HCT116 (cell line): ENCODE measurements at regions not wholly inside any gene's neighbourhood (a gene's known extent, or its start where the extent isn't known, plus 50 kb on each side); places are given as distances from the start of the nearest gene placed in this dataset.

Source experiments
- ATAC-seq: fragments of 200-7000 bp; cut with Tn5 transposase; 2 replicates; pipeline ENCODE4 v1.9.1; 2020; ENCODE audit warnings: mild to moderate bottlenecking, moderate library complexity
- BruUV-seq: library from RNA; stranded (reverse); fragments of 400-500 nt; replicated peaks from 2 replicates; lab custom pipeline; 2021; lab: Mats Ljungman, UMichigan
- CTCF ChIA-PET: fragments of 300-600 bp; sonication (Branson Sonifier 250); formaldehyde crosslinking; loops from one replicate; lab custom pipeline; 2021; ENCODE audit warnings: antibody characterized with exemption; lab: Charles Lee
- POLR2A ChIA-PET: fragments of 300-600, 350-600 bp; sonication (Branson Sonifier 250); formaldehyde crosslinking; loops from one replicate; lab custom pipeline; 2021; ENCODE audit warnings: antibody characterized with exemption; lab: Charles Lee
- RAD21 ChIA-PET, 2 experiments: fragments of 300-600 bp; sonication (Branson Sonifier 250); formaldehyde crosslinking; loops; one replicate each; lab custom pipeline; 2023; ENCODE audit warnings: low total read pairs in 2 of 2; ENCODE audit not compliant: uncharacterized antibody in 2 of 2, unreplicated experiment in 2 of 2, low non-redundant PET in 1 of 2; lab: Charles Lee
- DNase-seq: peaks from one replicate; pipeline ENCODE4 v3.0.0-alpha.2; 2010; ENCODE audit warnings: low read depth, low spot score
- H2AFZ ChIP-seq: fragments of 200-600 bp; shearing (Covaris generic), sonication (generic); 2 replicates; pipeline ENCODE4 v1.6.1; 2017; ENCODE audit warnings: low read depth, mixed run types, mixed read lengths, antibody characterized with exemption, low read length; ENCODE audit not compliant: poor library complexity, severe bottlenecking
- H3K27ac ChIP-seq: 2 replicates; pipeline ENCODE4 v1.5.1; 2012; ENCODE audit warnings: low read depth, low read length
- H3K27me3 ChIP-seq: fragments of 200-600 bp; sonication (generic); 2 replicates; pipeline ENCODE4 v1.6.1; 2016; ENCODE audit warnings: mixed run types, low read length, mixed read lengths; ENCODE audit not compliant: insufficient read depth
- H3K36me3 ChIP-seq, 2 experiments: fragments of 200-500 bp in 1 of 2; fragments of 200-600 bp in 1 of 2; sonication (Bioruptor generic) in 1 of 2; sonication (generic) in 1 of 2; 2 replicates each; pipeline versions ENCODE4 v1.5.1 to v1.6.1; 2014 to 2016; ENCODE audit warnings: low read length in 2 of 2, inconsistent platforms in 1 of 2, mixed read lengths in 1 of 2, mixed run types in 1 of 2; ENCODE audit not compliant: insufficient read depth in 2 of 2, control insufficient read depth in 1 of 2
- H3K4me1 ChIP-seq, 2 experiments: fragments of 200-600 bp in 1 of 2; sonication (generic) in 1 of 2; 2 replicates each; pipeline versions ENCODE4 v1.5.1 to v1.6.1; 2012 to 2017; ENCODE audit warnings: low read length in 2 of 2, inconsistent platforms in 1 of 2, mild to moderate bottlenecking in 1 of 2, mixed read lengths in 1 of 2, mixed run types in 1 of 2, moderate library complexity in 1 of 2; ENCODE audit not compliant: insufficient read depth in 2 of 2, control insufficient read depth in 1 of 2
- H3K4me2 ChIP-seq: fragments of 200-600 bp; sonication (generic); 2 replicates; pipeline ENCODE4 v1.6.1; 2017; ENCODE audit warnings: mixed run types, low read length, mixed read lengths
- H3K4me3 ChIP-seq, 2 experiments: fragments of 200-600 bp in 1 of 2; sonication (generic) in 1 of 2; replicated peaks in 1 of 2; 2 replicates each; pipeline ENCODE4 v1.5.1; 2011 to 2016; ENCODE audit warnings: low read length in 2 of 2, control low read depth in 1 of 2, low read depth in 1 of 2, mild to moderate bottlenecking in 1 of 2, mixed read lengths in 1 of 2, mixed run types in 1 of 2
- H3K79me2 ChIP-seq: fragments of 200-600 bp; sonication (generic); 2 replicates; pipeline ENCODE4 v1.6.1; 2017; ENCODE audit warnings: mild to moderate bottlenecking, mixed run types, low read length, moderate library complexity, mixed read lengths; ENCODE audit not compliant: insufficient read depth
- H3K9ac ChIP-seq: fragments of 200-600 bp; sonication (generic); 2 replicates; pipeline ENCODE4 v1.6.1; 2016; ENCODE audit warnings: low read length, mixed read lengths
- H3K9me2 ChIP-seq: fragments of 200-600 bp; sonication (generic), shearing (Covaris generic); 2 replicates; pipeline ENCODE4 v1.6.1; 2017; ENCODE audit warnings: mixed run types, mild to moderate bottlenecking, moderate library complexity; ENCODE audit not compliant: insufficient read depth
- H3K9me3 ChIP-seq, 2 experiments: fragments of 200-500 bp in 1 of 2; fragments of 200-600 bp in 1 of 2; sonication (Bioruptor generic) in 1 of 2; sonication (generic) in 1 of 2; 2 replicates each; pipeline ENCODE4 v1.6.1; 2014 to 2017; ENCODE audit warnings: low read length in 2 of 2, mixed read lengths in 2 of 2, inconsistent platforms in 1 of 2, low read depth in 1 of 2, mild to moderate bottlenecking in 1 of 2, mixed run types in 1 of 2, moderate library complexity in 1 of 2; ENCODE audit not compliant: control insufficient read depth in 1 of 2, insufficient read depth in 1 of 2
- H4K20me1 ChIP-seq: fragments of 200-600 bp; sonication (generic), shearing (Covaris generic); 2 replicates; pipeline ENCODE4 v1.6.1; 2017; ENCODE audit warnings: mixed run types, mild to moderate bottlenecking, moderate library complexity; ENCODE audit not compliant: insufficient read depth
- CBX3 ChIP-seq: IDR thresholded peaks from 2 replicates; pipeline ENCODE4 v1.6.1; 2012; ENCODE audit warnings: low read depth
- CEBPB ChIP-seq: IDR thresholded peaks from 2 replicates; pipeline ENCODE4 v1.6.1; 2012; ENCODE audit warnings: low read depth
- ELF1 ChIP-seq: IDR thresholded peaks from 2 replicates; pipeline ENCODE4 v1.6.1; 2012; ENCODE audit warnings: low read depth, borderline replicate concordance
- EZH2 ChIP-seq: fragments of 200-600 bp; sonication (generic); IDR thresholded peaks from 2 replicates; pipeline ENCODE4 v1.6.1; 2017; ENCODE audit warnings: antibody characterized with exemption, mixed run types
- EZH2phosphoT487 ChIP-seq: fragments of 200-600 bp; IDR thresholded peaks from 2 replicates; pipeline ENCODE4 v1.6.1; 2018; ENCODE audit warnings: antibody characterized with exemption, borderline replicate concordance
- FOSL1 ChIP-seq: IDR thresholded peaks from 2 replicates; pipeline ENCODE4 v1.6.1; 2012; ENCODE audit warnings: low read depth
- JUND ChIP-seq: IDR thresholded peaks from 2 replicates; pipeline ENCODE4 v1.6.1; 2012
- POLR2A ChIP-seq: IDR thresholded peaks from 2 replicates; pipeline ENCODE4 v1.7.0; 2011; ENCODE audit warnings: borderline replicate concordance; ENCODE audit not compliant: insufficient read depth, insufficient read length; ENCODE audit errors: extremely low read depth
- POLR2AphosphoS5 ChIP-seq: IDR thresholded peaks from 2 replicates; pipeline ENCODE4 v1.6.1; 2011; ENCODE audit warnings: mild to moderate bottlenecking, low read depth, low read length, moderate library complexity
- RAD21 ChIP-seq: IDR thresholded peaks from 2 replicates; pipeline ENCODE4 v1.6.1; 2012; ENCODE audit warnings: low read depth, mild to moderate bottlenecking
- SIN3A ChIP-seq: IDR thresholded peaks from 2 replicates; pipeline ENCODE4 v1.6.1; 2012; ENCODE audit warnings: low read depth
- SP1 ChIP-seq: IDR thresholded peaks from 2 replicates; pipeline ENCODE4 v1.6.1; 2012; ENCODE audit warnings: low read depth
- SRF ChIP-seq: IDR thresholded peaks from 2 replicates; pipeline ENCODE4 v1.6.1; 2012; ENCODE audit warnings: low read depth
- YY1 ChIP-seq: IDR thresholded peaks from 2 replicates; pipeline ENCODE4 v1.6.1; 2011; ENCODE audit warnings: low read length, low read depth, moderate library complexity, mild to moderate bottlenecking; ENCODE audit not compliant: insufficient replicate concordance; ENCODE audit errors: extremely low read depth
- ZFX ChIP-seq: fragments of 450-650 bp; IDR thresholded peaks from 2 replicates; pipeline ENCODE4 v1.6.1; 2017
- ZNF274 ChIP-seq: fragments of 200-500 bp; sonication (Bioruptor generic); IDR thresholded peaks from 2 replicates; pipeline ENCODE4 v1.6.1; 2014; ENCODE audit warnings: mild to moderate bottlenecking, low read depth, low read length, inconsistent platforms
- intact Hi-C: fragments of 100-400 bp; cut with micrococcal nuclease; formaldehyde crosslinking; loops from 2 replicates; pipeline ENCODE4 v1.10.0; 2022
- TF ChIP-seq, protein P1 (sequence below): IDR thresholded peaks from 2 replicates; pipeline ENCODE4 v1.6.1; 2012
- TF ChIP-seq, protein P2 (sequence below): IDR thresholded peaks from 2 replicates; pipeline ENCODE4 v1.6.1; 2012
- TF ChIP-seq, protein P3 (sequence below): IDR thresholded peaks from 2 replicates; pipeline ENCODE4 v1.6.1; 2011; ENCODE audit warnings: mild to moderate bottlenecking, low read length, moderate library complexity; ENCODE audit not compliant: insufficient replicate concordance; ENCODE audit errors: extremely low read depth

DNA sequence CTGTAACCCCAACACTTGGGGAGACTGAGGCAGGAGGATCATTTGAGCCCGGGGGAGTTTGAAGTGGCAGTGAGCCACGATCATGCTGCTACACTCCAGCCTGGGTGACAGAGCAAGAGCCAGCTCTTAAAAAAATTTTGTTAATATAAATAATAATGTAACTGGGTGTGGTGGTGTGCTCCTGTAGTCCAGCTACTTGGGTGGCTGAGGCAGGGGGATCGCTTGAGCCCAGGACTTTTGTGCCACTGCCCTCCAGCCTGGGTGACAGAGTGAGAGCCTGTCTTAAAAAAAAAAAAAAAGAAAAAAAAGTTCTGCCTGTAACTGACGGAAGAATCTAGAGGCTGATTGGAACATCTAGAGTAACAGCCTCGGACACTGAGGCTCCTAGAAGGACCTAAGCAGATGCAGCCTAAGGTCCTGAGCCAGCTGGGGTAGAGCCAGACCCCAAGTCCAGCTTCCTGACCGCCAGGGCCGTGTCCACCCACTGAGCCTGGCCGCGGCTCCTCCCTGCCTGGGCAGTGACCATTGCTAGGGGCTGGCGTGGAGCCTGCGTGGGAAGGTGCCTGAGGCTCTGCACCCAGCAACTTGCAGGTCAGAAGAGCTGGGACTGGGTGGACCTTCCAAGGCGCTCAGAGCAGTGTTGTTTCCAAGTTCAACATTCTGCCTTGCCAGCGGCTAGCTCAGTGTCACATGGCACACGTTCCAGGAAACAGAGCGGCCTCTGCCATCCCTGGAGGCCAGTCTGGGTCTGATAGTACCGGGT is 209.4 kb upstream of the CIBAR2 start:
- no TSS peak for BruUV-seq
- no peaks in the 10 kb centered on the region for H3K36me3 ChIP-seq
- H3K9me2 ChIP-seq, result no peaks in the 10 kb centered on the region
- no peak overlapping the region for H2AFZ ChIP-seq
- CTCF ChIA-PET, result interaction anchor here (0.9 to 1.5 kb wide), 4 partner anchors 9 to 207 kb away, joined by 4 to 9 read pairs (median 4); no protein-coding TSS in a partner anchor
- no peak overlapping the region for H3K4me3 ChIP-seq
- H3K4me2 ChIP-seq, result no peak overlapping the region
- RAD21 ChIA-PET, result no interaction called here
- H3K27ac ChIP-seq, result peak overlapping the region; percentile 2; the same call in 1 of the 2 replicates
- H4K20me1 ChIP-seq, result no peaks in the 10 kb centered on the region; the same call in 1 of the 2 replicates
- peaks cover 18 to 30% of the 10 kb centered on the region in 2 experiments; a peak in 3 of 4 replicates for H3K4me1 ChIP-seq
- TF ChIP-seq EZH2, result no peak
- TF ChIP-seq CBX3, result no peak
- no peak for TF ChIP-seq ZNF274
- no peak for TF ChIP-seq POLR2A
- TF ChIP-seq SRF, result no peak
- TF ChIP-seq FOSL1, result no peak
- no peak for TF ChIP-seq YY1
- no peak for TF ChIP-seq ZFX
- no peak for TF ChIP-seq JUND
- ATAC-seq (0 out of 2 replicates have a peak, but pooled peaks have one; percentile 28), DNase-seq (no peak)
- intact Hi-C loops, result no loop called here
- POLR2A ChIA-PET, result no interaction called here
- no peak overlapping the region for H3K9ac ChIP-seq
- no peaks in the 10 kb centered on the region for H3K9me3 ChIP-seq
- H3K27me3 ChIP-seq, result no peaks in the 10 kb centered on the region
- H3K79me2 ChIP-seq, result no peaks in the 10 kb centered on the region

DNA sequence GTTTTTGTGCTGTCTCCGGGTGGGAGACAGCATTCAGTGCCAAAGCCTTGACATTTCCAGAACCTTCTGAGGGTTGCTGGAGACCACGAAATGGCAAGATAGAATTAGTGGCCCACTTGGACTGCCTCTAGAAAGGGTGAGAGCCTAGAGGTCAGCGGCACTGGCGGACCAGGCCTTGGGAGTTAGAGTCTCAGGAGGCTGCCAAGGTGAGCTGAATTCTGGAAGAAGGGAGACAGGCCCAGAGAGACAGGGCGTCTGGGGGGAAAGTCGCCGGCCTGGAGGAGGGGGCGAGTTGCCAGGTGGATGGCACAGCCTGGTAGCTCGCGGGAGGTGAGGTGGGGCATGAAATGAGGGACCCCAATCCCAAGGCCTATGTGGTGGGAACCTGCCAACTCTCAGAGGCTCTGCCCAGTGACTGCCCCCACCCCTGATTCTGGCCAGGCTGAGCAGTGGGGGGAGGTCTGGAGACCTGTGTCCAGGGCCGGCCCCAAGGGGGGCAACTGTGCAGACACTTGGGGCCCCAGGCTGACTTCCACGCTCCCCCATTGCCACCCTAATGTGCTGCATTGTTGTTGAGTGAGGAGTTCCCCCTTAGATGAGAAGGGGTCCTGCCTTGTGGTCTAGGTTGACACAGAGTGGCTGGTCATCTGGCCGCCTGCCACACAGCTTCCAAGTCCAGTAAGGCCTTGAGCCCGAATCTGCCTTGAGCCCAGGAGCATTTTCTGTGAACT is 211.1 kb upstream of the CIBAR2 start:
- H4K20me1 ChIP-seq, result no peaks in the 10 kb centered on the region; the same call in 1 of the 2 replicates
- ChIA-PET POLR2A (no interaction called here), CTCF (no interaction called here), RAD21 (no interaction called here)
- intact Hi-C loops, result no loop called here
- H3K79me2 ChIP-seq, result no peaks in the 10 kb centered on the region
- BruUV-seq, result no TSS peak
- H3K9ac ChIP-seq, result no peak overlapping the region
- ATAC-seq, result no peak
- no peaks in the 10 kb centered on the region for H3K36me3 ChIP-seq
- H3K9me2 ChIP-seq, result no peaks in the 10 kb centered on the region
- peaks cover 27 to 41% of the 10 kb centered on the region in 2 experiments for H3K4me1 ChIP-seq
- no peak for DNase-seq
- H3K9me3 ChIP-seq, result no peaks in the 10 kb centered on the region
- H3K27me3 ChIP-seq, result no peaks in the 10 kb centered on the region
- H3K27ac ChIP-seq, result no peak overlapping the region
- H2AFZ ChIP-seq, result no peak overlapping the region
- no peak overlapping the region for H3K4me2 ChIP-seq
- no peak overlapping the region for H3K4me3 ChIP-seq
- TF ChIP-seq CEBPB, result no peak
- TF ChIP-seq RAD21, result no peak
- TF ChIP-seq, protein P1, sequence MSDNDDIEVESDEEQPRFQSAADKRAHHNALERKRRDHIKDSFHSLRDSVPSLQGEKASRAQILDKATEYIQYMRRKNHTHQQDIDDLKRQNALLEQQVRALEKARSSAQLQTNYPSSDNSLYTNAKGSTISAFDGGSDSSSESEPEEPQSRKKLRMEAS, result no peak
- TF ChIP-seq POLR2AphosphoS5, result no peak
- TF ChIP-seq SP1, result no peak
- no peak for TF ChIP-seq SRF
- TF ChIP-seq EZH2phosphoT487, result no peak
- TF ChIP-seq, protein P2, sequence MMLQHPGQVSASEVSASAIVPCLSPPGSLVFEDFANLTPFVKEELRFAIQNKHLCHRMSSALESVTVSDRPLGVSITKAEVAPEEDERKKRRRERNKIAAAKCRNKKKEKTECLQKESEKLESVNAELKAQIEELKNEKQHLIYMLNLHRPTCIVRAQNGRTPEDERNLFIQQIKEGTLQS, result no peak
- TF ChIP-seq, protein P3, sequence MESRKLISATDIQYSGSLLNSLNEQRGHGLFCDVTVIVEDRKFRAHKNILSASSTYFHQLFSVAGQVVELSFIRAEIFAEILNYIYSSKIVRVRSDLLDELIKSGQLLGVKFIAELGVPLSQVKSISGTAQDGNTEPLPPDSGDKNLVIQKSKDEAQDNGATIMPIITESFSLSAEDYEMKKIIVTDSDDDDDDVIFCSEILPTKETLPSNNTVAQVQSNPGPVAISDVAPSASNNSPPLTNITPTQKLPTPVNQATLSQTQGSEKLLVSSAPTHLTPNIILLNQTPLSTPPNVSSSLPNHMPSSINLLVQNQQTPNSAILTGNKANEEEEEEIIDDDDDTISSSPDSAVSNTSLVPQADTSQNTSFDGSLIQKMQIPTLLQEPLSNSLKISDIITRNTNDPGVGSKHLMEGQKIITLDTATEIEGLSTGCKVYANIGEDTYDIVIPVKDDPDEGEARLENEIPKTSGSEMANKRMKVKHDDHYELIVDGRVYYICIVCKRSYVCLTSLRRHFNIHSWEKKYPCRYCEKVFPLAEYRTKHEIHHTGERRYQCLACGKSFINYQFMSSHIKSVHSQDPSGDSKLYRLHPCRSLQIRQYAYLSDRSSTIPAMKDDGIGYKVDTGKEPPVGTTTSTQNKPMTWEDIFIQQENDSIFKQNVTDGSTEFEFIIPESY, result no peak
- no peak for TF ChIP-seq SIN3A
- no peak for TF ChIP-seq ELF1
- TF ChIP-seq CBX3, result no peak
- no peak for TF ChIP-seq EZH2
- no peak for TF ChIP-seq POLR2A
